Nephron progenitor cell (in vitro differentiated cells): ENCODE measurements at regions not wholly inside any gene's neighbourhood (a gene's known extent, or its start where the extent isn't known, plus 50 kb on each side); places are given as distances from the start of the nearest gene placed in this dataset.

Experiments
- DNase-seq: peaks from one replicate; pipeline ENCODE4 v3.0.0; 2021
- H3K27ac Mint-ChIP-seq: 2 replicates; pipeline ENCODE4 v1.8.0; 2021; ENCODE audit warnings: mild to moderate bottlenecking, moderate library complexity, mixed read lengths
- H3K27me3 Mint-ChIP-seq: 2 replicates; pipeline ENCODE4 v1.8.0; 2021; ENCODE audit warnings: mild to moderate bottlenecking, low read depth, mixed read lengths; ENCODE audit not compliant: poor library complexity
- H3K36me3 Mint-ChIP-seq: 2 replicates; pipeline ENCODE4 v1.8.0; 2021; ENCODE audit warnings: low read depth, mixed read lengths
- H3K4me1 Mint-ChIP-seq: 2 replicates; pipeline ENCODE4 v1.8.0; 2021; ENCODE audit warnings: mixed read lengths
- H3K4me3 Mint-ChIP-seq: 2 replicates; pipeline ENCODE4 v1.8.0; 2021; ENCODE audit warnings: mild to moderate bottlenecking, moderate library complexity, mixed read lengths
- H3K9me3 Mint-ChIP-seq: 2 replicates; pipeline ENCODE4 v1.8.0; 2021; ENCODE audit warnings: mild to moderate bottlenecking, moderate library complexity, mixed read lengths
- CTCF ChIP-seq: fragments of 200-600 bp; sonication (generic); IDR thresholded peaks from 2 replicates; pipeline ENCODE4 v1.5.0; 2021; ENCODE audit warnings: antibody characterized with exemption

- Mint-ChIP-seq H3K4me3 (no peak overlapping the region), H3K9me3 (no peaks in the 10 kb centered on the region), H3K36me3 (no peaks in the 10 kb centered on the region), H3K27ac (no peak overlapping the region), H3K27me3 (peaks cover 9% of the 10 kb centered on the region), H3K4me1 (peaks cover 13% of the 10 kb centered on the region)
- TF ChIP-seq CTCF: no peak
- no peak for DNase-seq
Observed at GRCh38 chr1:29808141-29808995, 572.0 kb downstream of the PTPRU start.

GRCh38 chr1:29807689-29808088 lies 571.4 kb downstream of the PTPRU start:
- Mint-ChIP-seq H3K9me3 (no peaks in the 10 kb centered on the region), H3K27ac (no peak overlapping the region), H3K27me3 (peaks cover 9% of the 10 kb centered on the region), H3K4me3 (no peak overlapping the region), H3K4me1 (peaks cover 13% of the 10 kb centered on the region), H3K36me3 (no peaks in the 10 kb centered on the region)
- TF ChIP-seq CTCF: no peak
- DNase-seq: no peak

GRCh38 chr1:29806646-29807319 lies 570.5 kb downstream of the PTPRU start:
- no peak overlapping the region for H3K27ac Mint-ChIP-seq
- H3K36me3 Mint-ChIP-seq: no peaks in the 10 kb centered on the region
- H3K4me3 Mint-ChIP-seq: no peak overlapping the region
- H3K9me3 Mint-ChIP-seq: no peaks in the 10 kb centered on the region
- peaks cover 22% of the 10 kb centered on the region for H3K4me1 Mint-ChIP-seq
- H3K27me3 Mint-ChIP-seq: peaks cover 5% of the 10 kb centered on the region
- DNase-seq: no peak
- TF ChIP-seq CTCF: no peak

- H3K4me3 Mint-ChIP-seq: no peak overlapping the region
Observed at GRCh38 chr1:29805896-29806160, 569.5 kb downstream of the PTPRU start.

GRCh38 chr1:29805122-29805895 lies 569.0 kb downstream of the PTPRU start:
- no peaks in the 10 kb centered on the region for H3K36me3 Mint-ChIP-seq
- DNase-seq: no peak
- no peaks in the 10 kb centered on the region for H3K9me3 Mint-ChIP-seq
- H3K27ac Mint-ChIP-seq: no peak overlapping the region
- H3K4me3 Mint-ChIP-seq: no peak overlapping the region
- TF ChIP-seq CTCF: no peak
- H3K27me3 Mint-ChIP-seq: peaks cover 5% of the 10 kb centered on the region
- peaks cover 29% of the 10 kb centered on the region for H3K4me1 Mint-ChIP-seq

More at GRCh38 chr1:29805896-29806160, 569.5 kb downstream of the PTPRU start:
- H3K36me3 Mint-ChIP-seq: no peaks in the 10 kb centered on the region
- peaks cover 29% of the 10 kb centered on the region for H3K4me1 Mint-ChIP-seq
- no peaks in the 10 kb centered on the region for H3K9me3 Mint-ChIP-seq
- no peak for TF ChIP-seq CTCF
- no peak overlapping the region for H3K27ac Mint-ChIP-seq
- no peak for DNase-seq
- H3K27me3 Mint-ChIP-seq: peaks cover 8% of the 10 kb centered on the region
